HG03175 (cell line): ENCODE measurements at regions not wholly inside any gene's neighbourhood (a gene's known extent, or its start where the extent isn't known, plus 50 kb on each side); places are given as distances from the start of the nearest gene placed in this dataset.
"Not testable (repeated sequence)": the region's sequence is repeated elsewhere in the genome, so short reads cannot be mapped to it uniquely, and the experiment has no call there.

Source experiments
- ATAC-seq: cut with Tn5 transposase; IDR thresholded peaks from one replicate; pipeline ENCODE4 v1.9.1; 2021; ENCODE audit warnings: mild to moderate bottlenecking, moderate library complexity; ENCODE audit not compliant: unreplicated experiment

- ATAC-seq: no peak
Measured at GRCh38 chrX:140342410-140342809, 162.5 kb downstream of the SOX3 start.

GRCh38 chrX:140337263-140337662 lies 167.6 kb downstream of the SOX3 start:
- no peak for ATAC-seq

GRCh38 chrX:140318296-140318695 lies 186.6 kb downstream of the SOX3 start:
- ATAC-seq: no peak

- ATAC-seq: no peak
Measured at GRCh38 chrX:140317462-140317861, 187.4 kb downstream of the SOX3 start.

- no peak for ATAC-seq
Measured at GRCh38 chrX:140298960-140299825, 205.7 kb downstream of the SOX3 start.

- ATAC-seq: no peak
Measured at GRCh38 chrX:140297273-140297672, 207.6 kb downstream of the SOX3 start.

GRCh38 chrX:140292961-140293360 lies 211.9 kb downstream of the SOX3 start:
- no peak for ATAC-seq

GRCh38 chrX:140292188-140292587 lies 212.7 kb downstream of the SOX3 start:
- no peak for ATAC-seq

GRCh38 chrX:140274811-140275525 lies 229.9 kb downstream of the SOX3 start:
- no peak for ATAC-seq

GRCh38 chrX:140273921-140274320 lies 230.9 kb downstream of the SOX3 start:
- ATAC-seq: no peak

GRCh38 chrX:140250391-140250790 lies 254.5 kb downstream of the SOX3 start:
- ATAC-seq: no peak

- ATAC-seq: no peak
Measured at GRCh38 chrX:140249088-140249487, 255.8 kb downstream of the SOX3 start.

GRCh38 chrX:140229191-140229590 lies 263.9 kb upstream of the CXorf66 start:
- ATAC-seq: no peak

GRCh38 chrX:140226037-140226436 lies 260.7 kb upstream of the CXorf66 start:
- ATAC-seq: not testable (repeated sequence)

- ATAC-seq: not testable (repeated sequence)
Measured at GRCh38 chrX:140215894-140216293, 250.6 kb upstream of the CXorf66 start.

- ATAC-seq: not testable (repeated sequence)
Measured at GRCh38 chrX:140214518-140214917, 249.2 kb upstream of the CXorf66 start.

- no peak for ATAC-seq
Measured at GRCh38 chrX:140206657-140207056, 241.3 kb upstream of the CXorf66 start.

- no peak for ATAC-seq
Measured at GRCh38 chrX:140190441-140191108, 225.3 kb upstream of the CXorf66 start.

GRCh38 chrX:140180585-140180984 lies 215.3 kb upstream of the CXorf66 start:
- ATAC-seq: no peak

- no peak for ATAC-seq
Measured at GRCh38 chrX:140177821-140178220, 212.5 kb upstream of the CXorf66 start.

- no peak for ATAC-seq
Measured at GRCh38 chrX:140172401-140172800, 207.1 kb upstream of the CXorf66 start.

- no peak for ATAC-seq
Measured at GRCh38 chrX:140167551-140167950, 202.2 kb upstream of the CXorf66 start.
